HG03159 (cell line): ENCODE measurements at regions not wholly inside any gene's neighbourhood (a gene's known extent, or its start where the extent isn't known, plus 50 kb on each side); places are given as distances from the start of the nearest gene placed in this dataset.

ENCODE experiments used
- ATAC-seq: cut with Tn5 transposase; IDR thresholded peaks from one replicate; pipeline ENCODE4 v1.9.1; 2021; ENCODE audit warnings: mild to moderate bottlenecking, moderate library complexity; ENCODE audit not compliant: unreplicated experiment

GRCh38 chr2:78011251-78011650 is 489.1 kb upstream of the LRRTM4 start:
- no peak for ATAC-seq

DNA sequence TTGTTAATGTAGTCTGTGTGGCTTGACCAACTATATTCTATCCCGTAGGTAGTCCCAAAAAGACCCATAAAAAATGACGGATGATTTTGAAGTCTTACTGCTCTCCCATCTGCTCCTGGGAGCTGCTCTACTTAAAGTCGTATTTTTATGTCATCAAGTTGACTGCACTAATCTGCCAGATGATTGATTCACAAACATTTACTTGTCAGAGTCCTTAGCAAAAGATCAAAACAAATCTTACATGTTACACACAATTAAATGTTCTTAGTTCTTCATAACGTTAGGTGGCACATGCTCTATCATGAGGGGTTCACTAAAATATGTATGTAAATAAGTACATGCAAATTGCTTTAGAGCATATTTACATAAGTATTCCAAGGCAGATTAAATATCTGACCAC is 498.3 kb upstream of the LRRTM4 start:
- no peak for ATAC-seq

DNA sequence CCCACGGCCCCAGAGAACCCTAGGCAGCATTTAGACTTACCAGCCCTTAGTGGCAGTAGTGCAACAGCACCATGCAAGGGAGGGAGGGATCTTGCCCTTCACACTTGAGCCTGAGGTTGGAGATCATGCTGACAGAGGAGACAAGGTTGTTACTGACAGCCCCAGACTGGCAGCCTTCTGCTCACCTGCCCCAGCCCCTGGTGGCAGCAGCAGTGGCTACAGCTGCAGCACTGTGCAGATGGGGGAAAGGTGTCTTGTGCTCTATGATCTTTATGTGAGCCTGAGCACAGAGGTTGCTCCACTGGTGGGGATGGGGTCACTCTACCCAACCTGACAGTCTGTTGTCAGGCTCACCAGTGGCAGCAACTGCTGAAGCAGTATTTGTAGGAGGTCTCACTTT is 501.2 kb upstream of the LRRTM4 start:
- no peak for ATAC-seq

DNA sequence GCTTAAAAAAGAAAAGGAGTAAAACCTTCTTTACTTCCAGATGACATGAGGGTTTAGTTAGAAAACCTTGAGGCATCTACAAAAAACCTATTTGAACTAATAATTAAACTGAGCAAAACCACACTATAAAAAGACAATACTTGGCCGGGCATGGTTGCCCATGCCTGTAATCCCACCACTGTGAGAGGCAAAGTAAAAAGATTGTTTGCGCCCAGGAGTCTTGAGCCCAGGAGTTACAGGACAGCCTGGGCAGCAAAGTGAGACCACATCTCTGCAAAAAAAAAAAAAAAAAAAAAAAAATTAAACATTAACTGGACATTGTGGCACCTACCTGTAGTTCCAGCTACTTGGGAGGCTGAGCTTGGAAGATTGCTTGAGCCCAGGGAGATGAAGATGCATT is 502.8 kb upstream of the LRRTM4 start:
- no peak for ATAC-seq

DNA sequence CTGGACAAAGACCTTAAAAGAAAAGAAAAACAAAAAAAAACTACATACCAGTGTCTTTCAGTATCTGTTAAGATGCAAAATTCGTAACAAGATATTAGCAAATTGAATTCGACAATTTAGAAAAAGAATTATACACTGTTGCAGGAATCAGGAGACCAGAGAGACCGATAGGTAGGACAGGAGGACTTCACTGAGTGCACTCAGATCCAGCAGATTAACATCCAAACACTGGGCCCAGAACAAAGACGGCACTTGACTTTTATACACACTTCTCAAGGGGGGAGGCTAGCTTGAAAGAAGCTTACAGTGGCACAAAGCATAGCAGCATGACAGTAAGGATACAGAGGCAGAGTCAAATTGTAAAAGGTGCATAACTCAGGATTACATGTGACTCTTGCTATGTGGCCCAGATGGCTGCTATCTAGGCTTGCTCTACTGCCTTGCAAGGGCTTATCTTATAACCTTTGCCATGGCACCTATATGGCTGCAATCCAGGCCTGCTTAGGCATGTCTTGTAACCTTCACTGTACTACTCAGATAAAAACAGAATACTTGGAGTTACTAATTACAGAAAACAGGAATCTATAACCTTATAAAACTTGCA is 507.3 kb upstream of the LRRTM4 start:
- no peak for ATAC-seq

- ATAC-seq: no peak
Measured at GRCh38 chr2:78034706-78035105, 512.5 kb upstream of the LRRTM4 start.

GRCh38 chr2:78035804-78036203 is 513.6 kb upstream of the LRRTM4 start:
- ATAC-seq: no peak

GRCh38 chr2:78051480-78051879 is 529.3 kb upstream of the LRRTM4 start:
- no peak for ATAC-seq

- ATAC-seq: no peak
Measured at GRCh38 chr2:78056976-78057375, 534.8 kb upstream of the LRRTM4 start.

DNA sequence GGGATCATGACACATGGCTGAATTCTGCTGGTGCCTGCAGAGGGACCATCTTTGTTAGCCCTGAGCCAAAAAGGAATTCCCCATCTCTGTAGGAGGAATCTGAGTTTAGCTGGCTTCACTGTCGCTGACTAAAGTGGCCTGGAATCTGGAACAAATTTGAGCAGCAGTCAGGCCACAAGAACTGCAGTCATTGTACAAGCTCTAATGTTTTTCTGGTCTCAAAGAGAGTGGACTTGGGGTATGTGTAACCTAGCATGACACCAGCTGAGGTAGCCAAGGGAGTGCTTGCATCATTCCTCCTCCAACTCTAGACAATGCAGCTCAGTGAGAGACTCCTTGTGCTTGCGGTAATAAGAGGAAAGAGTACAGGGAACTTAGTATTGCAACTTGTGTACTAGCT is 539.1 kb upstream of the LRRTM4 start:
- no peak for ATAC-seq

DNA sequence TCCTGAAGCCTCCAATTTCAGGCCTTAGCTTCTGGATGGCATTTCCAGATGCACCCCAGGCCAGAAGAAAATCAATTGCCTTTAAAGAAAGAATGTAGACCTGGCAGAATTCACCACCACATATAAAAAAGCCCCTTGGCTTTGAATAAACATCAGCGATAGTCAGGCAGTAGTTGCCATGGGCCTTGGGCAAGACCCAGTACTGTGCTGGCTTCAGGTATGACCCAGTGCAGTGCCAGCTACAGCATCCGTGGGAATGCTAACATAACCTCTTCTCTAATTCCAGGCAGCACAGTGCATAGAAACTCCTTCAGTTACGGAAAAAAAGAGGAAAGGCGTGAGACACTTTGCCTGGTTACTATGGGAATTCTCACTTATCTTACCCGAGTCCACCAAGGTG is 539.6 kb upstream of the LRRTM4 start:
- no peak for ATAC-seq

DNA sequence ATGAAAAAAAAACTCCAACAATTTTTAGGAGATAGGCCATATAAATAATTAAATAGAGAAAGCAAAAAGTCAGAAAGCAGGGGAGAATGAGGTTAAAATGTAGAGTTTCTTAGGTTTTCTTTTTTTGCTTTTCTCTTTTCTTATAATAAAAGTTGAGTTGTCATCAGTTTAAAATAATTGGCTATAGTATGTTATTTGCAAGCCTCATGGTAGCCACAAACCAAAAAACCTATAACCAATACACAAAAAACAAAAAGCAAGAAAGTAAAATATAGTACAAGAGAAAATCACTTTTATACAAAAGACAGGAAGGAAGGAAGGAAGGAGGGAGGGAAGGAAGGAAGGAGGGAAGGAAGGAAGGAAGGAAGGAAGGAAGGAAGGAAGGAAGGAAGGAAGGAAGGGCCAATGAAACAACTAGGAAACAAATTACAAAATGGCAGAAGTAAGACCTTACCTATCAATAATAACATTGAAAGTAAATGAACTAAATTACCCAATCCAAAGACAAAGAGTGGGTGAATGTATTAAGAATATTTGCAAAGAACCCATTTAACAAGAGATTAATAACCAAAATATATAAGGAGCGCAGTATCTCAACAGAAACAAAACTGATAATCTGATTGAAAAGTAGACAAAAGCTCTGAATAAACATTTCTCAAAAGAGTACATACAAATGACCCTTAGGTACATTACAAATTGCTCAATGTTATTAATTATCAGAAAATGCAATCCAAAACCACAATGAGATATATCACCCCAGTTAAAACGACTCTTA is 541.3 kb upstream of the LRRTM4 start:
- no peak for ATAC-seq

GRCh38 chr2:78065366-78065765 is 543.2 kb upstream of the LRRTM4 start:
- ATAC-seq: no peak

DNA sequence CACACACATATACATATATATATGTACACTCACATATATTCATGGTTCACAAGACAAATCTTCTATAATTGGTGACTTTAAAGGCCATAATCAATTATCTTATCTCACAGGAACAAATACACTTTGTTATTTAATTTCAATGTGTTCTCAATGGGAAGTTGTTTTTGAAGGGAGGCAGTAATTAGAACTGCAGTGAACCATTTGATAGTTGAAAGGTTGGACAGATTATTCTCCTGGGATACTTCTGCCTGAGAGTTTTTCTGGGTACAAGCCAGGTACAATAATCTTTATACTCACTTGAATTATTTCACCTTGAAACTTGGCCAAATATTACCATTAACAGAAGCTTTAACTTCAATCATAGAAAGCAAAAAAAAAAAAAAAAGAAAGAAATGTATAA is 546.6 kb upstream of the LRRTM4 start:
- ATAC-seq: no peak

DNA sequence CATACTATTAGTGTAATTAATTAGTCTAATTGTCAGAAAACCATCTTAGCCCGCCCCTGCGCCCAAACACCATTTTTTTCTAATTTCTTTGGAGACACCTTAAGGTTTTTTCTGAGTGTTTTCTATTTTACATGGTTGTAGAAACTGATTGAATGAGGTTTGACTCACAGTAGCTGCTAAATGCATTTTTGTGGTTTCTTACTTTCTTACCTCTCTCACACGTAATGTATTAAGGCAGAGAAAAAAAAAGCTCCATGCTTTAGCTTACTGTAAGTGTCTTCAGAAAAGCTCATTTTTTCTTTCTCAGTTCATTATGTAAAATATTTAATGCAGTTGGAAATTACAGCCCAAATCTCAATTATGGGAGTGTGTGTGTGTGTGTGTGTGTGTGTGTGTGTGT is 548.5 kb upstream of the LRRTM4 start:
- no peak for ATAC-seq

- no peak for ATAC-seq
Measured at GRCh38 chr2:78077633-78078032, 555.5 kb upstream of the LRRTM4 start.

DNA sequence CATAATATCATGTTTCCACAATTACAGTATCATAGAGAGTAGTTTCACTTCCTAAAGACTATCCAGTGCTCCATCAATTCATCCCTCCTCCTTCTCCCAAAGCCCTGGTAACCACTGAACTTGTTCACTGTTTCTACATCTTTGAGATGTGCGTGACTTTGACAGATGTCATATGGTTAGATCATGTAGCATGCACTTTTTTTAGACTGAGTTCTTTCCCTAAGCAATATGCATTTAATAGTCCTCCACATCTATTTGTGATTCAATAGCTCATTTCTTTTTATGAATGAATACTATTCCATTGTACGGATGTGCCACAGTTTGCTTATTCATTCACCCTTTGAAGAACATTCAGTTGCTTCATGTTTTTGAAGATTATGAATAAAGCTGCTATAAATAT is 560.4 kb upstream of the LRRTM4 start:
- ATAC-seq: no peak

DNA sequence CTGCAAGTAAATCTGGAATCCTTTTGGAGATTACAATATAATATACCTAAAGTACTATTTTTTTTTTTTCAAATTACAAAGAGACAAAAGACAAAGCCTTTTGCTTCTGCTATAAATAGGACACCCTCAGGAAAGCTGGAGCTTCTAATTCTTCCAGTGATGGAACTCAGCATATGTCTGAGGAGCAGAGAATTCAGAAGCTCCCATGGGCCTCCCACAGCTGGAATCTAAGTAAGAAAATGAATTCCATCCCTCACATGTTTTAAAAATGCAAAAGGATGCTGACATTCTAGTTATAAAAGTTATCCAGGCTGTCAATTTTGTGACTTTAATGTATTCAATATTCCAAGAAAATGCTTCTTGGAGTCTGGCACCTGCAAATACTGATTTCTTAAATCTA is 571.3 kb upstream of the LRRTM4 start:
- no peak for ATAC-seq

- no peak for ATAC-seq
Measured at GRCh38 chr2:78109272-78109671, 587.1 kb upstream of the LRRTM4 start.

- ATAC-seq: no peak
Measured at GRCh38 chr2:78115291-78115690, 593.1 kb upstream of the LRRTM4 start.

GRCh38 chr2:78118037-78118436 is 595.9 kb upstream of the LRRTM4 start:
- no peak for ATAC-seq

GRCh38 chr2:78120275-78120674 is 598.1 kb upstream of the LRRTM4 start:
- no peak for ATAC-seq

DNA sequence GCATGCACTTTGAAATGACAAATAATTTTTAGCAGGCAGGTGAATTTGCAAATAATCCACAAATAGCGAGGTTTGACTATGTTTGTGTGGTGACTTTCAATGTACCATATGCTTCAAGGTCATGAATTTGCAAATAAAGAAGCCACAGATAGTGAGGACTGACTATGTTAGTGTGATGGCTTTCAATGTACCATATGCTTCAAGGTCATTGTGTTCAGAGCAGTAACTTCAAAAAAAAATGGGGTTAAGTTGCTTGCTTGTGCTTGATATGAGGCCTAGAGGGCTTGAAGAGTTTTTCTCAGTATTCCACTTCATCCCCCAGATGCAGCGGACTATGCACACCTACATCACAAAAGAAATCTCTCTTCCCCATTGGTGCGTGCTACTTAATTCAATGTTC is 602.9 kb upstream of the LRRTM4 start:
- ATAC-seq: no peak
